ENCODE measurements at regions not wholly inside any gene's neighbourhood (a gene's known extent, or its start where the extent isn't known, plus 50 kb on each side); places are given as distances from the start of the nearest gene placed in this dataset.
"Not testable (repeated sequence)": the region's sequence is repeated elsewhere in the genome, so short reads cannot be mapped to it uniquely, and the experiment has no call there.

DNA sequence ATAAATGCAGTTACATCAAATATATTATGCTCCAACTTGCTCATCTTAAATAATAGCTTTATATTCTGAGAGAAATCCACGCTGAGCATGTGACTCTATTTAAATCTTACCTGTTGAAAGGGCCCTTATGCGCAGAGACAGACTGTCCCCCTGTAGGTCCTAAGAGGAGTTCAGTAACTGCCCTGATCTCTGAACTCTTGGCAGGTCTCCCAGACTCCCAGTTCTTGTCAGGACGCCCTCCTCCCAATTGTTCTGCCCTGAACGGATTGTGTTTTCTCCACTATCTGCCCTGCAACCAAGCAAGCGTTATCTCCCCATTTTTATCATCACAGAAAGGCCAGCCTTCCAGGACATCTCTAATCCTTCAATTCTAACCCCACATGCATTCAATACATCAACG is 954.6 kb downstream of the TSN start:
- no peak overlapping the region for H3K27ac ChIP-seq
- TF ChIP-seq, protein P1, sequence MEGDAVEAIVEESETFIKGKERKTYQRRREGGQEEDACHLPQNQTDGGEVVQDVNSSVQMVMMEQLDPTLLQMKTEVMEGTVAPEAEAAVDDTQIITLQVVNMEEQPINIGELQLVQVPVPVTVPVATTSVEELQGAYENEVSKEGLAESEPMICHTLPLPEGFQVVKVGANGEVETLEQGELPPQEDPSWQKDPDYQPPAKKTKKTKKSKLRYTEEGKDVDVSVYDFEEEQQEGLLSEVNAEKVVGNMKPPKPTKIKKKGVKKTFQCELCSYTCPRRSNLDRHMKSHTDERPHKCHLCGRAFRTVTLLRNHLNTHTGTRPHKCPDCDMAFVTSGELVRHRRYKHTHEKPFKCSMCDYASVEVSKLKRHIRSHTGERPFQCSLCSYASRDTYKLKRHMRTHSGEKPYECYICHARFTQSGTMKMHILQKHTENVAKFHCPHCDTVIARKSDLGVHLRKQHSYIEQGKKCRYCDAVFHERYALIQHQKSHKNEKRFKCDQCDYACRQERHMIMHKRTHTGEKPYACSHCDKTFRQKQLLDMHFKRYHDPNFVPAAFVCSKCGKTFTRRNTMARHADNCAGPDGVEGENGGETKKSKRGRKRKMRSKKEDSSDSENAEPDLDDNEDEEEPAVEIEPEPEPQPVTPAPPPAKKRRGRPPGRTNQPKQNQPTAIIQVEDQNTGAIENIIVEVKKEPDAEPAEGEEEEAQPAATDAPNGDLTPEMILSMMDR (conservative IDR thresholded peaks at IDR 0.05): no peak

DNA sequence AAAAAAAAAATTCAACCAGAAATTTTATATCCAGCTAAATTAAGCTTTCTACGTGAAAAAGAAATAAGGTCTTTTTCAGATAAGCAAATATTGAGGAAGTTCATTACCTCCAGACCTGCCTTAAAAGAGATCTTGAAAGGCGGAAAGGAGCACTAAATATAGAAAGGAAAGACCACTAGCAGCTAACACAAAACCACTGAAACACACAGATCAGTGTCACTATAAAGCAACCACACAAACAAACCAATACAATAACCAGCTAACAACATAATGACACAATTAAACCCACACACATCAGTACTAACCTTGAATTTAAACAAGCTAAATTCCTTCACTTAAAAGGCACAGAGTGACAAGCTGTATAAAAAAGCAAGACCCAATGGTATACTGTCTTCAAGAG is 958.3 kb downstream of the TSN start:
- no peak overlapping the region for H3K27ac ChIP-seq
- TF ChIP-seq, protein P1 (conservative IDR thresholded peaks at IDR 0.05): no peak

DNA sequence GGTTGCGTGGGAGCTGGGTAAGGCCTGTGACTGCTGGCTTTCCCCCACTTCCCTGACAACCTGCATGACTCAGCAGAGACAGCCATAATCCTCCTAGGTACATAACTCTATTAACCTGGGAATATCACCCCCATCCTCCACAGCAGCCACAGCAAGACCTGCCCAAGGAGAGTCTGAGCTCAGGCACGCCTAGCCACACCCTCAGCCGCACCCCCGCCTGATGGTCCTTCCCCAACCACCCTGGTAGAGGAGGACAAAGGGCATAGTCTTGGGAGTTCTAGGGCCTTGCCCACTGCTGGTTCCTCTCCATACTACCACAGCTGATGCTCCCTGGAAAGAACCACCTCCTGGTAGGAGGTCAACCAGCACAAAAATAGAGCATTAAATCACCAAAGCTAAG is 965.4 kb downstream of the TSN start:
- H3K27ac ChIP-seq: not testable (repeated sequence)

DNA sequence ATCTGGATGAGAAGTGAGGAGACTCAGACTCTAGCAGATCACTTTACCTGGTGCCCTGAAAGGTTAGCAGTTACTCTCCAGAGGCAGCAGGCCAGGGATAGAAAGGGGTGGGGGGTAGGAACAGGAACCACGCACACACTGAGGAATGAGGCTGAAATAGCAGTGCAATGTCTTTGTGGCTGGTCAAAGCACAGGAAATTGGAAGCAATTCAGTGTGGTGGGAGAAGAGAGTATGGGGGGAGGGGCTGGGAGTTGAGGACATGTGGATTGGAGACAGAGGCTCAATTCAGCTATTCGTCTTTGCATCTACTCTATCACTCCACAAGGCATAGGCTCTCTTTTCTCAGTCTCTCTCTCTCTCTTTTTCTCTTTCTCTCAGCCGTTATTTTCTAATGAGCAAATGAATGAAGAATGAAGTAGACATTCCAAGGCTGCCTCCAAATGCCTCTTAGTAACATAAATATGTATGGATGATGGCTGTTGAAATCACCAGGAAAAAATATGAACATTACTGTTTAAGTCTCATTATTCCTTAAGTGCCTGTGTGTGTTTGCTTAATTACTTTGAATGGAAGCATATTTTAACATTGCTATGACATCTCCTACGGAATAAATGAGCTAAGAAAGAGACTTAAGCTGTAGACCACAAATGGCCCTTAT is 979.4 kb downstream of the TSN start:
- TF ChIP-seq, protein P1 (conservative IDR thresholded peaks at IDR 0.05): no peak
- no peak overlapping the region for H3K27ac ChIP-seq

DNA sequence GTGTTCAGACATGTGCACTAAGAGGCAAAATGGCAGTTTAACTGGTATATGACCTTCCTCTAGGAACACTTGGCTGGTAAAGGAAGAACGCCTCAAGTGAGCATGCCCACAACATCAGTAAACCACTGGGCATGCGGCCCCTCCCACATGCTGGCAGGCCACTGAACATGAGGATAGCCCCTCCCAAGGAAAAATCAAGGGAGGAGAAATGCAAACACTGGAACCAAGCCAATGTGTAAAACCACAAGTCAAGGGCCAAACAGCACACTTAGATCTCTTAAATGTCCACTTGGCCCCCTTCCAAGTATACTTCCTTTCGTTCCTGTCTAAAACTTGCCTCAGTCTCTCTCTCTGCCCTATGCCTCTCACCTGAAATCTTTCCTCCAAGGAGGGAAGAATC is 980.8 kb downstream of the TSN start:
- TF ChIP-seq, protein P1 (conservative IDR thresholded peaks at IDR 0.05): no peak
- no peak overlapping the region for H3K27ac ChIP-seq

DNA sequence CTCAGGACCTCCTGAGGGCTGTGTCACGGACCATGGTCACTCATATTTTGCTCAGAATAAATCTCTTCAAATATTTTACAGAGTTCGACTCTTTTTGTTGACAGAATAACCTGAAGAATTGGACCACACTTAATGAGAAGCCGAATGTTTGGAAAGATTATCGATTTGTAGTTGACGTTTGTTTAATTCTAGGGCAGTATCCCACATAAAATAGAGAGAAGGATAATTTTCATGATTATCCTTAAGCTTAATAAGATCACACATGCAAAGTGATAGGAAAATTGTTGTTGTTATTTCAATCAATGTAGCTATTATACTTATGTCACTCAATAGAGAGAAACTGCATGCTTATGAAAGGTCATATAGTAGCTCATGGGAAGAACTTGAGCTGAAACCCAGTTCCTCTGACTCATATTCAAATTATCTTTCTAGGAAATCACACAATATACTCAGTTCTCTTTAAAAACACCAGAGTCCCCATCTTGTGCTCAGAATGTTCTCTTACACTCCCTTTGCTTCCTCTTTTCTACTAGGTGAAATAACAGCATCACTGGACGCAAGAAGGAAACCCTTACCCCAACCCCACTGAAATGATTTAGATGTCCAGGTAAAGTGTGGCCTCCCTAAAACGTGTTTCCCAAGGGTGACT is 982.1 kb downstream of the TSN start:
- H3K27ac ChIP-seq: no peak overlapping the region
- TF ChIP-seq, protein P1 (conservative IDR thresholded peaks at IDR 0.05): no peak

DNA sequence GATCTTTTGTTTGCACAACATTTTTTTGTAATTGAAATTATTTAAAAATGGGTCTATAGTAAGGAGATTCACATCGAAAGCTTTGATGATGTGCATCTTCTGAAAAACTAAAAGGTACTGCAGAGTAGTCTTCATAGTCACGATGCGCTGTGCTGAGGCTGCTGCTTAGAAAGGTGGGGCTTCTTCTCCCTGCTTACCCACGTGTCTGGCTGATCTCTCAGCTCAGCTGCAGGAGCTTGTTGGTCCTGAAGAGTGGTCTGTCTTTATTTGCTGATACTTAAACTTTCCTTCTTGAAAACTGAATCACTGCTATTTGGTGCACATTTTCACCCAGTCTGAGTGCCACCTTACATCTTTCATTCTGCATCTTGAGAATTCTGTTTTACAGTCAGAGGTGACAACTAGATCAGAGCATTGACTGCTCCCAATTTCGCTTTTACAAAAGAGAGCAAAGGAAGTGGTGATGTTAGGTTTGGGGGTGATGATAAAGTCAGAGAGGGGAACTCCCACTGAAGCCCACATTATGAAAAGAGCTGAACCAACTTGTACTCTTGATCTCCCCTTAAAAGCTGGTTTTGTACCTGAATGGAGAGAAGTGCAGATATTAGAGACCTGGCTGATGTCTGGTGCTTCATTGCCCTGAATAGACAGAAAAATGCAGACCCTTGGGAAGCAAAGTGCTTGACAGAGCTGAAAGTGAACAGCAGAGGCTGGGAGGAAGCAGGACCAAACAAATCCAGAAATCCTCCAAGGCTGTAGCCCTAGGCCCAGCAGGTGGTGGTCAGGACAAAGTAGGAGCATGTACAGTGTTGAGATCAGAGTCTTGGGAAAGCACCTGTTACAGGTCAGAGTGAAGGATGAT is 984.5 kb downstream of the TSN start:
- TF ChIP-seq, protein P1 (conservative IDR thresholded peaks at IDR 0.05): no peak
- no peak overlapping the region for H3K27ac ChIP-seq

All from VCaP (cell line).